ENCODE measurements at regions not wholly inside any gene's neighbourhood (a gene's known extent, or its start where the extent isn't known, plus 50 kb on each side); places are given as distances from the start of the nearest gene placed in this dataset.

- no peak overlapping the region for H3K4me3 ChIP-seq (ENCODE audit: low read depth, low read length)
- TF ChIP-seq CTCF (IDR thresholded peaks at IDR 0.05; ENCODE audit: insufficient read depth, low read length): no peak
- DNase-seq (ENCODE audit: low read depth): no peak
Measured at GRCh38 chr15:93640411-93640962, 551.5 kb upstream of the RGMA start.

DNA sequence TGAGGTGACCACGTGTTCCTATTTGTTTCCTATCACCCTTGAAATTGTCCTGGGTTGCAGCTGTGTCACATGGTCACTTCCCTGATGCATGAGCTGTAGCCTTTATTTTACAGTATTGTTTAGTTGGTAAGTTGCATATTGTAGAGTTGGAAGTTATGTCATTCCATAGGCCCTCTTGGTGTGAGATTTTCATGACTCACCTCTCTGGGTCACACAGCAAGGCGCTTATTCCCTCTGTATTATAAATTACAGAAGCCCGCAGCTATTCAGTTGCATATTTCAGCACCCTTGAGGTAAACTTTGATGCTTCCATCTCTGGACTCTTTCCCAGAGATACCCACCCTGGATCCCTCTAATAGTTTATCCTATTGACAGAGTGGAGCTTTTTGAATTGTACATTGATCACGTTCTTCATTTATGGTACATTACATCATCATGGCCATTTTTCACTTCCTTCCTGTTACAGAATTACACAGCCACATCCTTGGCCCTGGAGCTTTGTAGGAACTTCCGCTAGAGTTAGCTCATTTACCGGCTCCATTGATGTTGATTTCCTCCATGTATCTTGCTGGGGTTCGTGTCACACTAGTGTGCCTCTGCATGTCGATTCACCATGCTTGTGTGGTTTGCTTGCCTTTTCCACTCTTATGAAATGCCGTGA is 543.1 kb upstream of the RGMA start:
- DNase-seq (ENCODE audit: low read depth): no peak
- H3K4me3 ChIP-seq (ENCODE audit: low read depth, low read length): no peak overlapping the region
- no peak for TF ChIP-seq CTCF (IDR thresholded peaks at IDR 0.05; ENCODE audit: insufficient read depth, low read length)

DNA sequence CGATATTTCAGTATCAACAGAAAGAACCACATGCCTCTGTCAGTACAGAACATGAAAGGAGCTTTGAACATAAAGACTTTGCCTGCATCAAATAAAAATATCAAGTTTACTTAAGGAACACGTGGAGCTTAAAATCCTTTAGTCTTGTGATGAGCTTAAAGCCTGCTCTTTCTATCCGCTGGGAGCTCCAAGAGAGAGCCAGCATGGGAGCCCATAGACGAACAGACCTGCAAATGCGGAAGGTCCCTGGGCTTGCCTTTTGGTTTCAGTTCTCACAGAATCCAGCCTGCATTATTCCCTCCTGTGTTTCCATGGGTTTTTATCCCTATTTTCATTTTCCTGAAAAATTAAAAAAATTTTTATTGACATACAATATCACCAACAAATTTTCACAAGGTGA is 530.6 kb upstream of the RGMA start:
- no peak for TF ChIP-seq CTCF (IDR thresholded peaks at IDR 0.05; ENCODE audit: insufficient read depth, low read length)
- no peak for DNase-seq (ENCODE audit: low read depth)

GRCh38 chr15:93617443-93617842 is 528.4 kb upstream of the RGMA start:
- TF ChIP-seq CTCF (IDR thresholded peaks at IDR 0.05; ENCODE audit: insufficient read depth, low read length): no peak
- H3K4me3 ChIP-seq (ENCODE audit: low read depth, low read length): no peak overlapping the region
- DNase-seq (ENCODE audit: low read depth): no peak

More for the DNA sequence above, 530.6 kb upstream of the RGMA start:
- H3K4me3 ChIP-seq (ENCODE audit: low read depth, low read length): no peak overlapping the region

DNA sequence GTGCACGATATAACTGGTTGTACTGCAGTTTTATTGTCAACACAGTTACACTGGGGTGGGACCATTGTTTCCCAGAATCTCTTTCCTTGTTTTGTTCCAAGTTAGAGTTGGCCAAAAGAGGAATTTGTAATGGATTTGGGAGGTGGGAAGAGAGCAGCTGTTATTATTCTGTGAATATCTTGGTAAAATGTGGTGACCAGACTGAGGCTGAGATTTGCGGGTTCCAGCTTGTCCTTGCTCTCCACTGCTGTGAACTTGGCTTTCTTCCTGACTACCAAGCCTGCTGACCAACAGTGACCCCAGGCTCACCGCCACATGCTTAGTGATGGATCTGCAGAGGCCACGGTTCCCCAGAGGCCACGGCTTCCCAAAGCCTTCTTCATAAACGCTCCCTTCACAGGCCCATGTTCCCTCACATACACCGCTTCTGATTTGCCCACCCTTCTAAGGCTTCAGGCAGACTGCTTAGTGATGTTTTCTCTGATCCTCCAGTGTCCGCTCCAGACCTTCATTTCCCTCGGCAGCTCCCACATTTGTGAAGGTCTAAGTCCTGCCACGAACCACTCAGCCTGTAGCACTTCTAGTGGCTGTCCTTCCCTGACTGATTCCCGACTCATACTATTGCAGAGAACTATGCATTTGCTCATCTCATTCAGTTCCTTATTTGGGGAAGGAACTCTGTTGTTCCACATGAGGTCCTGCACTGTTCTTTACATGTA is 525.5 kb upstream of the RGMA start:
- no peak overlapping the region for H3K4me3 ChIP-seq (ENCODE audit: low read depth, low read length)
- TF ChIP-seq CTCF (IDR thresholded peaks at IDR 0.05; ENCODE audit: insufficient read depth, low read length): no peak
- no peak for DNase-seq (ENCODE audit: low read depth)

DNA sequence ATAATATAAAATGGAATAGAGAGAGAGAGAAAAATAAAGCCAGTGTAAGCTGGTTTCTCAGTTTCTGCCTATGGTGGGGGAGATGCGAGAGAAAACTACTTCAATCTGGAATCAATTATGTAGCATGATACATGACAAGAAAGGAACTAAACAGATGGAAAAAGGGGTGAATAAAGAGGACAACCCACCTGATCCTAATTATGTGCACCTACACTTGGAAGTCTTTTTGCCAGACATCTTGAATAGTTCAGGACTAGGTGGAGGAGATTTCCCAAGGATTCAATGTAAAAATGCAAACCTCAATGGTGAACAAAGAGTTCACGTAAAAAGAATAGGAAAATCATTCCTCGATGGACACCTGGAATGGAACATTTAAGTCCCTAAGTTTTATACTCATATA is 524.4 kb upstream of the RGMA start:
- TF ChIP-seq CTCF (IDR thresholded peaks at IDR 0.05; ENCODE audit: insufficient read depth, low read length): no peak
- no peak for DNase-seq (ENCODE audit: low read depth)
- H3K4me3 ChIP-seq (ENCODE audit: low read depth, low read length): no peak overlapping the region
